ENCODE measurements at regions not wholly inside any gene's neighbourhood (a gene's known extent, or its start where the extent isn't known, plus 50 kb on each side); places are given as distances from the start of the nearest gene placed in this dataset.
"Not testable (repeated sequence)": the region's sequence is repeated elsewhere in the genome, so short reads cannot be mapped to it uniquely, and the experiment has no call there.

- TF ChIP-seq EZH2phosphoT487 (IDR thresholded peaks at IDR 0.05; ENCODE audit: low read depth); CTCF (IDR thresholded peaks at IDR 0.05; ENCODE audit: low read depth, low read length): not testable (repeated sequence)
Observed at GRCh38 chr16:88129133-88129532, 177.9 kb downstream of the BANP start.
